Pancreas (tissue), 10 donors: ENCODE measurements at regions not wholly inside any gene's neighbourhood (a gene's known extent, or its start where the extent isn't known, plus 50 kb on each side); places are given as distances from the start of the nearest gene placed in this dataset.

Experiments used
- ATAC-seq, 4 donors: fragments of 200-7000 bp; cut with Tn5 transposase; one replicate each; pipeline versions ENCODE4 v1.8.0 to v1.9.1; 2020; ENCODE audit warnings: mild to moderate bottlenecking in 4 of 4, moderate library complexity in 4 of 4
- DNase-seq, 6 donors: peaks; one replicate each; pipeline ENCODE4 v3.0.0-alpha.2; 2020
- FAIRE-seq: peaks from 2 replicates; lab custom pipeline; 2012; peaks lifted over from hg19 to GRCh38; lab: Jason Lieb, UNC
- H3K27ac ChIP-seq, 4 donors: fragments of 200-600 bp; sonication (generic); 1 replicate in 3 of 4; 2 replicates in 1 of 4; pipeline versions ENCODE4 v1.5.0 to v1.8.0; 2020
- H3K27me3 ChIP-seq, 4 donors: fragments of 200-600 bp; one replicate each; pipeline ENCODE4 v1.8.0; 2021
- H3K36me3 ChIP-seq, 3 donors: fragments of 200-600 bp; sonication (generic) in 1 of 3; one replicate each; pipeline versions ENCODE4 v1.5.0 to v1.8.0; 2020 to 2021
- H3K4me1 ChIP-seq, 3 donors: fragments of 200-600 bp; one replicate each; pipeline ENCODE4 v1.8.0; 2021
- H3K4me3 ChIP-seq, 4 donors: fragments of 200-600 bp; sonication (generic) in 2 of 4; one replicate each; pipeline versions ENCODE4 v1.5.0 to v1.8.0; 2020 to 2021
- H3K9me3 ChIP-seq, 4 donors: fragments of 200-600 bp; one replicate each; pipeline ENCODE4 v1.8.0; 2021
- WGBS, 2 donors: extraction: QIAGEN DNeasy Blood & Tissue Kit; methylation state at CpG; one replicate each; pipeline ENCODE4 v1.1.7; 2013; 5-methylcytosine and 5-hydroxymethylcytosine counted together
- intact Hi-C, 3 donors: fragments of 100-400 bp; cut with DNase I; formaldehyde crosslinking; loops; one replicate each; pipeline versions ENCODE4 v1.11.1 to v1.14.2; 2022
- TF ChIP-seq, protein P1 (sequence below), 4 donors: fragments of 200-600 bp; sonication (generic) in 3 of 4; IDR thresholded peaks; one replicate each; pipeline versions ENCODE4 v1.5.0 to v1.8.0; 2021; ENCODE audit warnings: antibody characterized with exemption in 4 of 4
- donor health status: healthy with polysubstance abuse.
- donor health status: DM: no; HTN: no; CAD: no; lungs with moderate emphysema.
- donor health status: DM: no; HTN: no; CAD: no.
- donor health status: control.
- donor health status: control.
- donor health status: Bipolar disorder and iron deficiency.
- donor health status: DM: yes; HTN: yes; CAD: no.
- donor health status: DM: no; HTN: no; CAD: no.
- donor health status: DM: no; HTN: no; CAD: no.
- donor health status: DM: yes; HTN: yes; CAD: no.

GRCh38 chr12:87815771-87816585 lies 213.2 kb downstream of the C12orf50 start:
- Histone ChIP-seq H3K27me3 (no peaks in the 10 kb centered on the region), H3K4me1 (no peaks in the 10 kb centered on the region), H3K9me3 (no peaks in the 10 kb centered on the region), H3K27ac (no peak overlapping the region), H3K4me3 (no peak overlapping the region), H3K36me3 (no peaks in the 10 kb centered on the region)
- DNase-seq (no peak), FAIRE-seq (no peak), ATAC-seq (no peak)
- intact Hi-C loops: no loop called here
- WGBS, 2 donors: 78 to 82% methylated on average over 6 of the region's 6 CpGs
- TF ChIP-seq, protein P1, sequence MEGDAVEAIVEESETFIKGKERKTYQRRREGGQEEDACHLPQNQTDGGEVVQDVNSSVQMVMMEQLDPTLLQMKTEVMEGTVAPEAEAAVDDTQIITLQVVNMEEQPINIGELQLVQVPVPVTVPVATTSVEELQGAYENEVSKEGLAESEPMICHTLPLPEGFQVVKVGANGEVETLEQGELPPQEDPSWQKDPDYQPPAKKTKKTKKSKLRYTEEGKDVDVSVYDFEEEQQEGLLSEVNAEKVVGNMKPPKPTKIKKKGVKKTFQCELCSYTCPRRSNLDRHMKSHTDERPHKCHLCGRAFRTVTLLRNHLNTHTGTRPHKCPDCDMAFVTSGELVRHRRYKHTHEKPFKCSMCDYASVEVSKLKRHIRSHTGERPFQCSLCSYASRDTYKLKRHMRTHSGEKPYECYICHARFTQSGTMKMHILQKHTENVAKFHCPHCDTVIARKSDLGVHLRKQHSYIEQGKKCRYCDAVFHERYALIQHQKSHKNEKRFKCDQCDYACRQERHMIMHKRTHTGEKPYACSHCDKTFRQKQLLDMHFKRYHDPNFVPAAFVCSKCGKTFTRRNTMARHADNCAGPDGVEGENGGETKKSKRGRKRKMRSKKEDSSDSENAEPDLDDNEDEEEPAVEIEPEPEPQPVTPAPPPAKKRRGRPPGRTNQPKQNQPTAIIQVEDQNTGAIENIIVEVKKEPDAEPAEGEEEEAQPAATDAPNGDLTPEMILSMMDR (IDR thresholded peaks at IDR 0.05): no peak

DNA sequence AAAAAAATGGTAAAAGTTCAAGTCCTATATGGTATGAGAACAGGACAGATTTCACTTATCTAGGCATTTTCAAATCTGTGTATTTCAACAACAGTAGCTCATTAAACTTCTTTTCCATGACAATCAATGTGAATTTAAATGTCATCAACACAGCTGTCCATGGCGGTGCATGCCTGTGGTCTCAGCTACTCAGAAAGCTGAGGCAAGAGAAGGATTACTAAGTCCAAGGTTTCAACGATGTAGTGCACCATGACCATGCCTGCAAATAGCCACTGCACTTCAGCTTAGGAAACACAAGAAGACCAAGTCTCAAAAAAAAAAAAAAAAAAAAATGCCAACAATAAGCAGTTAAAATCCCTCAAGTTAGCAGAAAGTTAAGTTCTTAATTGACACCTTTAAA lies 214.6 kb downstream of the C12orf50 start:
- 62 to 98% methylated on average over 2 of the region's 2 CpGs for WGBS, 2 donors
- no peak for DNase-seq

GRCh38 chr12:87813476-87814234 lies 215.5 kb downstream of the C12orf50 start:
- FAIRE-seq (no peak), DNase-seq (no peak), ATAC-seq (no peak)
- no peaks in the 10 kb centered on the region for H3K36me3 ChIP-seq
- intact Hi-C loops: no loop called here
- no peaks in the 10 kb centered on the region for H3K9me3 ChIP-seq
- H3K27me3 ChIP-seq: no peaks in the 10 kb centered on the region
- no peak overlapping the region for H3K4me3 ChIP-seq
- TF ChIP-seq, protein P1 (IDR thresholded peaks at IDR 0.05): no peak
- H3K27ac ChIP-seq: no peak overlapping the region
- no peaks in the 10 kb centered on the region for H3K4me1 ChIP-seq

More for the DNA sequence above, 214.6 kb downstream of the C12orf50 start:
- ATAC-seq (no peak), FAIRE-seq (no peak)
- H3K4me1 ChIP-seq: no peaks in the 10 kb centered on the region
- H3K9me3 ChIP-seq: no peaks in the 10 kb centered on the region
- TF ChIP-seq, protein P1 (IDR thresholded peaks at IDR 0.05): no peak
- intact Hi-C loops: no loop called here
- no peaks in the 10 kb centered on the region for H3K27me3 ChIP-seq
- no peak overlapping the region for H3K4me3 ChIP-seq
- no peak overlapping the region for H3K27ac ChIP-seq
- no peaks in the 10 kb centered on the region for H3K36me3 ChIP-seq

GRCh38 chr12:87812681-87813080 lies 216.5 kb downstream of the C12orf50 start:
- no peak overlapping the region for H3K27ac ChIP-seq
- H3K27me3 ChIP-seq: no peaks in the 10 kb centered on the region
- no peaks in the 10 kb centered on the region for H3K4me1 ChIP-seq
- TF ChIP-seq, protein P1 (IDR thresholded peaks at IDR 0.05): no peak
- intact Hi-C loops: no loop called here
- ATAC-seq (no peak), DNase-seq (no peak), FAIRE-seq (no peak)
- WGBS, 2 donors: 71 to 84% methylated on average over 2 of the region's 2 CpGs
- H3K4me3 ChIP-seq: no peak overlapping the region
- H3K9me3 ChIP-seq: no peaks in the 10 kb centered on the region
- H3K36me3 ChIP-seq: no peaks in the 10 kb centered on the region

GRCh38 chr12:87812030-87812429 lies 217.2 kb downstream of the C12orf50 start:
- FAIRE-seq (no peak), ATAC-seq (no peak), DNase-seq (no peak)
- 59 to 91% methylated on average over 1 of the region's 1 CpG for WGBS, 2 donors
- no peaks in the 10 kb centered on the region for H3K9me3 ChIP-seq
- no peak overlapping the region for H3K4me3 ChIP-seq
- TF ChIP-seq, protein P1 (IDR thresholded peaks at IDR 0.05): no peak
- H3K36me3 ChIP-seq: no peaks in the 10 kb centered on the region
- H3K4me1 ChIP-seq: no peaks in the 10 kb centered on the region
- intact Hi-C loops: no loop called here
- H3K27me3 ChIP-seq: no peaks in the 10 kb centered on the region
- H3K27ac ChIP-seq: no peak overlapping the region
